H54 (cell line): ENCODE measurements at regions not wholly inside any gene's neighbourhood (a gene's known extent, or its start where the extent isn't known, plus 50 kb on each side); places are given as distances from the start of the nearest gene placed in this dataset.

Experiments used
- DNase-seq: peaks from one replicate; pipeline ENCODE4 v3.0.0; 2011; ENCODE audit warnings: low spot score, mixed read lengths; ENCODE audit not compliant: insufficient read length
- FAIRE-seq: peaks from 3 replicates; lab custom pipeline; 2011; peaks lifted over from hg19 to GRCh38; lab: Jason Lieb, UNC
- POLR2A ChIP-seq: IDR thresholded peaks from 2 replicates; pipeline ENCODE4 v1.6.1; 2011; ENCODE audit warnings: low read depth, mild to moderate bottlenecking, low read length

DNA sequence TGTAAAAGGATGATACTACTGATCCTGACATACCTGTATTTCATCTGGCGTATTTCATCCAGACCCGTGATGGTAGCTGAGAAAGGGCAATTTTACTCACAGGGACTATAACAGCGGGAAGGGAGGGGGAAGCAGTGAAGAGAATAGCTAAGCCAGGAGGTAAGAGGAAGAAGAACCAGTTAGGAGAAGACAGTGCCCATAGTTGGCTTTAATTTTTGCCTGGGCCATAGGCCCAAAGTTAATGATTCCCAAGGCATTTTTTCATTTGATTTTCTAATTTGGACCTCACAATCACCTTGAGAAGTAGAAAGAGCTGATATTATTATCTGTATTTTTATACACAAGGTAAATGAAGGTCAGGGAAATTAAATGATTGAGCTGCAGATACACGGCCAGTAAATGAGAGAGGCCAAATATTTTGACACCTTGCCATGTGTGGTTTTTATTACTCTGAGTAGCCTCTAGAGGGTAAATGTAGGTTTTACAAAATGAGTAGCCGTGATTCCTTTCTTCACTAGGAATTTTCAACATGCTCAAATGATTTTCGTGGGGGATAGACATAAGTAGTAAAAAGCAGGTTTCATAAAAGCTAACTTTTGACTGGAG, 382.2 kb downstream of the FUT8 start:
- FAIRE-seq (no peak), DNase-seq (no peak)
- no peak for TF ChIP-seq POLR2A

DNA sequence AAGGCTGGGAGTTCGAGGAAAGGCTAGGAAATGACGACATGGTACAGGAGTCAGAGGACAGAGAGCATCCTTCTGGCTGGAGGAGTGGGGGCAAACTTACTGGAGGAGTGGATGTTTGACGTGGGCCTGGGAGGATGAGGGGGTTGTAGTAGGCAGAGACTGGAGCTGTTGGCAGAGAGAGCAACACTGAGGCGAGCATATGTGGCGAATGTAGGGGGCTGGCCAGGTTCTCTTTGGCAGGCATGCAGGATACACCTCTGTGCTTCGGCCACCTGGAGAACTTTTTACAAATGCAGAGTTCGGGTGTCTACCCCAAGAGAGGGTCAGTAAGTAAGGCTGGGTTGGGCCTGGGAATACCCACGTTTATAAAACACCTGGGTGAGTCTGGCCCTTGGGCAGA, 385.7 kb downstream of the FUT8 start:
- no peak for TF ChIP-seq POLR2A
- FAIRE-seq: no peak
- DNase-seq: no peak

DNA sequence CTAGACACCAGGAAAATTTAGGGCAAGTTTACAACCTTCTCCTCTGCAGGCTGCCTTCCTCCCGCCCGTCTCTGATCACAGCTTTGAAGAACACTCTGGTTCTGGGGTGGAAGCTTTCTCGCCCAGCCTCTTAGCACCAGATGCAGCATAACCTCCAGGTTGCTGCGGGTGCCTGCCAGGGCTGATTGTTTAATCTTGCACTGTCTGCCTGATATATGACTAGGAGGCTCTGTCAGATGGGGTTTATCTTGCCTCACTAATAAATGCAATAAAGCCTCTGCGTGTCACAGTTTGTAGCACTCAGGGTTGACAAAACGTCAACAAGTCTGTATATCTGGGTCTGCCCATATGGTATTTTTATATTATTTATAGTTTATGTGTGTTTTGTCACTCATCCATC, 388.2 kb downstream of the FUT8 start:
- DNase-seq (no peak), FAIRE-seq (no peak)
- TF ChIP-seq POLR2A: no peak

DNA sequence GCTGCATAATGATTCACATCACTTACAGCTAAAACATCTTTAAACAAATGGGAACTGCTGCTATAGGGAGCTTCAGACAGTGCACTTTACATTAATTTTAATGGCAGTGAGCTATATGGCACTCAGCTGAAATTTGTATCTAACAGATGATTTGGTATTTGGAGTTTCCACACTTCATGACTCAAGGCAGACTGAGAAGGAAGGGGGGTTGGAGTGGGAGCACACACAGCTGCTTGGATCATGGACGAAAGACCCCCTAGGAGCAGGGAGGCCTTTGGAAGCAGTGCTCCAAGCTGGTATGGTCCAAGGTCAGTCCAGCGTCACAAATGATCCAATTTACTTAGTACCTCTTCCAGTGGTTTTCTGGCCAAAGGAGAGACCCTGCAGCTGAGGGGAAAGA, 389.7 kb downstream of the FUT8 start:
- FAIRE-seq (no peak), DNase-seq (no peak)
- TF ChIP-seq POLR2A: no peak

DNA sequence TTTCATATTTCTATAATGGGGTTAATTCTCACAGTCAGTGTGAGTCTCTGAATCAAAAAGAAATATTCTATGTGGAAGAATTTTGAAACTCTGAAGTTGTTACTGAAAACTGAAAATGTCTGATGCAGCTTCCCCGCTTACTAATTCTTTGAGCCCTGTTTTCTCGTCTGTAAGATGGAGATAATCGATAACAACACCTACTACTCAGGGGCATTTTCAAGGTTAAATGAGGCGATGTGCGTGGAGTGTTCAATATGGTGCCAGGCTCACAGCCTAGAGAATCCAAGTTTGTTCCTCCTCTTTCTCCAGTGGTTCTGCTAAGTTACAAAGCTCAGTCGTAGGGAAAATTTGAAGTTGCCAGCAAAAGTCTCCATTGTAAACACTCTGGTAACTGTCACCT, 391.4 kb downstream of the FUT8 start:
- DNase-seq (no peak), FAIRE-seq (no peak)
- TF ChIP-seq POLR2A: no peak

DNA sequence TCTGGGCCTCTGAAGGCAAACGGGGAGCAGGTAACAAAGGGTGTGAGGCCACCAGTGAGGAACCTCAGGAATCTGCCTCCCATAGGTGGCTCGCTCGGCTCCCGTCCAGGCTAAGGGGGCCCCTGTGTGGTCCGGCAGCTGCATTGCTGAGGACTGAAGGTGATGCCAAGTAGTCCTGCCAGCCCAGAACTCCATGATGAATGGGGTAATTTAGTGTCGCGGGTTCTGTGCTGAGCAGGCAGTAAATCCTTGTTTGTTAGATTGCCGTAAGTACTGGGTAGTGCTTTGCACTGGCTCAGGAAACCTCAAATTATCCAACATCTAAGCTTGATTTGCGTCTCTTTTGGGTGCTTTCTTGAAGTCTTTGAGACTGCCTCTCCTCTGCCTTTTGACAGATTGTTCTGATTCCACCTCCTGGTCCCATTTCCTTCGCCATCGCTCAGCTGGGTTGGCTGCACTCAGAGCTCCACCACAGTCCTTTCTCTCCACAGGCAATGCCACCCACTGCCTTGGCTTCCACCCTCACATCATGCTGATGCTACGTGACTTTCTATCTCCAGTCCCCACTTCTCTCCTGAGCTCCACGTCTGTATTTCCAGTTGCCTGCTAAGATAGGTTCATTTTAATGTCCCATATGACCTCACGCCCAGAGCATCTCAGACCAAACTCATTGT, 392.0 kb downstream of the FUT8 start:
- FAIRE-seq (no peak), DNase-seq (no peak)
- TF ChIP-seq POLR2A: no peak

DNA sequence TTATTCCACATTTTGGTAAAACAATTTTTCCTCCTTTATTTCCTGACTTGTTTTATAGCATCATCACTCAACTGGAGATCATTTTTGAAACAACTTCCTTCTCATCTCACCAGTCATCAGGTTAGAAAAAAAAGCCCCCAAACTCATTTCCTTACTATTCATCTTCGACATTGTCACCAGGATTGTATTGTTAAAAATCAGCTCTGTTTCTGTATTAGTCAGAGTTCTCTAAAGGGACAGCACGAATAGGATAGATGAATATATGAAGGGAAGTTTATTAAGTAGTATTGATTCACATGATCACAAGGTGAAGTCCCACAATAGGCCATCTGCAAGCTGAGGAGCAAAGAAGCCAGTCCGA, 392.6 kb downstream of the FUT8 start:
- TF ChIP-seq POLR2A: no peak

DNA sequence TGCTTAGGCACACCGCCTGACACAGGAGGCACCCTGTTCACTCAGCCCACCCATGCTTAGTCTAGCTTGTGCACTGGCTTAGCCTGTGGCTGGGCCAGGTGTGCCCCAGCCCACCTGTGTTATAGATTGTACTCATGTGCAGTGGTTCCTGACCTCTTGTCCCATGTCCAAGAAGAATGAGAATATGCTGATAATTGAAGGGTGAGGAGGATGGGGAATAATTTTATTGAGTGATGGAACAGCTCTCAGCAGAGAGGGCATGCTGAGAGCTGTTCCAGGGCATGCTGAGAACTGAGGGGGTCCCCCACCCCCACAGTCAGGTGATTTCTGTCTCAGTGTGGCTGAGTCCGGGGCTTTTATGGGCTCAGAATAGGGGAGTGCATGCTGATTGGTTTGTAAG, 395.9 kb downstream of the FUT8 start:
- FAIRE-seq (no peak), DNase-seq (no peak)
- TF ChIP-seq POLR2A: no peak

More for the DNA sequence above, 392.6 kb downstream of the FUT8 start:
- DNase-seq (no peak), FAIRE-seq (no peak)

DNA sequence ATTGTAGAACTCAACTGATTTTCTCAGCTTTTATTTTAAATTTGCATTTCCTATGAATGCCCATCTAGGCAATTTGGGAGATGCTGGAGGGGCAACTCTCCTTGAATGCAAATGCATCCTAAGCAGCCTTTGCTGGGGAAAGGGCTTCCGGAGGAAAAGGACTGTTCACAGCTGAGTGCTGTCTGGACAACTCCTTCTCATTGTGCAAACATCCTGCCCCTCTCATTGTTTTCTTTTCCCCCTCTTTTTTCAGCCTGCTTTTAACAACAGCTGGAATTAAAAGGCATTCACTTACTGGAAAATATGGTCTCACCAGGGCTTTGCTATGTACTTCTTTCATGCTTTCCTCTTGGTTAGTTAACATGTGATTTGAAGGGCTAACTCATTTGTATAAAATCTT, 397.8 kb downstream of the FUT8 start:
- DNase-seq (no peak), FAIRE-seq (no peak)

DNA sequence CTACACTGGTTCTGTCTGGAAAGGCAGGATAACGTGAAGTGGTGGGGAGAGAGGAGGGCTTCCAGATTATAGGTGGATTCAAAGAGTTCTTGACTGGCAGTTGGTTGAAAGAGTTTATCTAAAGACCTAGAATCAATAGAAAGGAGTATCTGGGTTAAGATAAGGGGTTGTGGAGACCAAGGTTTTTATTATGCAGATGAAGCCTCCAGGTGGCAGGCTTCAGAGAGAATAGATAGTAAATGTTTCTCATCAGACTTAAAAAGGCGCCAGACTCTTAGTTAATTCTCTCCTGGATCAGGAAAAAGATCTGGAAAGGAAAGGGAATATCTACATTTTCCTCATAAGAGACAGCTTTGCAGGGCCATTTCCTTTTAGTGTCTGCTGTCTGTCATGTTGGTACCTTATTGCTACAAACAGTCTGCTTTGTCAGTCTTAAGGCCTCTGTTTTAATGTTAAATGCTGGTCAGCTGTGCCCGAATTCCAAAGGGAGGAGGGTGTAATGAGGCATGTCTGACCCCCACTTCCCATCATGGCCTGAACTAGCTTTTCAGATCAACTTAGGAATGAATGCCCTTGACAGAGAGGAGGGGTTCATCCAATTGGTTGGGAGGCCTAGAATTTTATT, 401.3 kb downstream of the FUT8 start:
- FAIRE-seq (no peak), DNase-seq (no peak)
- TF ChIP-seq POLR2A: no peak

More for the DNA sequence above, 397.8 kb downstream of the FUT8 start:
- no peak for TF ChIP-seq POLR2A

DNA sequence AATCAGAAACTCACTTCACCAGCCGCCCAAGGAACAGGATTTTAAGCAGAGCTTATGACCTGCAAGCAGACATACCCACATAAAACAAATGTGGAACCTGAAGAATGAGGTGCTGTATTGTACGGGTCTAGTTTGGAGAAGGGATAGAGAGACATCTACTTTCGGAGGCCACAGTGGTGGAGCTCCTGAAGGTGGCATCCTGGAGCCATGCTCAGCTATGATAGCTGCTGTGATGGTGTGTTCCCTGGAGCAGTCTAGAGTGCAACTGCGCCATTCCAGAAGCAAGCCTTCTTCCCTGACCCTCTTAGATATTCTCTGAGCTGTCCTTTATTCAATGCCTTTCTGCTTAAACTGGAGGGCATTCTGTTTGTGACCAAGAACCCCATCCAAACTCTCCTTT, 402.6 kb downstream of the FUT8 start:
- FAIRE-seq (no peak), DNase-seq (no peak)
- TF ChIP-seq POLR2A: no peak

DNA sequence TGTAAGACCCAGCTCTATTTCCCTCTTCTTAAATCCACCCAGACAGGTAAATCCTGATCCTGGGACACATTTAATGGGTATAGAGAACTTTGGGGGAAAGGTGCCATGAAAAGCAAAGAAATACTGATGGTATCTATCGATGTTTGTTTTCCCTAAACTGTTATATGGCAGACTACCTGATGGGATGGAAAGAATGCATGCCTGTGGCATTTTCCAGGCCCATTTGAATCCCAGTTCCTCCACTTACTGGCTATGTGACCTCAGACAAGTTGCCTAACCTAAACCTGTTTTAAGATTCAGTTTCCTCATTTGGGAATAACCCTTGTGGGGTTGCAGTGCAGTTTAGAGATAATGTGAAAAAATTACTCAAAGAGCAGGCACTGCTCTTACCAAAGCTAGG, 404.5 kb downstream of the FUT8 start:
- no peak for TF ChIP-seq POLR2A
- DNase-seq: no peak
- FAIRE-seq: no peak

DNA sequence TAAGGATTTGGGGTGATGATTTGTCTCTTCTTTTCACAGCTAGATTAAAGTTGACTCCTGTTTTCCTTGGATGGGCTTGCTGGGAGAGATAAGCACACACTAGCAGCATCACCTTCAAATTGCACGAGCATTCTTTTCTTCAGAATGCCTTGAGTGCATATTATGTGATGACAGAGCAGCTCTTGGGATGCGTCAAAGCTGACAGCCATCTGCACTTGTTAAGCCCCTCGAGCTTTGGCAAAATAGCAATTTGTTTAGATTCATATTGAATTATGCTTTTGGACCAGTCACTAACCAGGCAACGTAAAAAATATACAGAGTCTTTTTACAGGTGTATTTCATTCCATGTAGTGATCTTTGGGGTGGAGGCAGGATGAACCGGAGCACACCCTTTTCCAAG, 407.0 kb downstream of the FUT8 start:
- no peak for TF ChIP-seq POLR2A
- FAIRE-seq (no peak), DNase-seq (no peak)

DNA sequence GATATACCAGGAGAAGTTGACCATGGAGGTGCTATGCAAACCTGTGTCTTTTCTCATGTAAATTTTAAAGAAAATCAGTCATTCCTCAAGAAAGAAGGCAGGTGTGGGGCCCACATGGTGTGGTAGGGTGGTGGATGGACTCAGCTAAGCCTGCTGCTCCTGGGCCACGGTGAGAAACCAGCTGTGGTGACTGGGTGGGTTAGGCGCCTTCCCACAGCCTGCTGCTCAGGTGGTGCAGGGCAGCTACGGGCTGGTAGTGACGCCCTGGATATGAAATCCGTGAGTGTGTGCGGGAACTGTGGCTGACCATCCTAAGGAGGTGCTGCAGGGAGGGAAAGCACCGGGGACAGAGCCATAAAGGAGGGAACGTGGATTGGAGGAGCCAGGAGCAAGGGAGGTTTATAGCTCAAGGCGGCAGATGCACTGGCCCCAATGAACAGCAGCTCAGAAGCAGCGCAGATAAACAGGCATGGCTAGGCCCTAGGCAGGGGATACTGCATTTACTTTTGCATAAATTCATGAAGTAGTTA, 408.8 kb downstream of the FUT8 start:
- FAIRE-seq: no peak
- TF ChIP-seq POLR2A: no peak
- DNase-seq: no peak
